CD4-positive, alpha-beta memory T cell (primary cell): ENCODE measurements at regions not wholly inside any gene's neighbourhood (a gene's known extent, or its start where the extent isn't known, plus 50 kb on each side); places are given as distances from the start of the nearest gene placed in this dataset.

ENCODE experiments used
- CTCF ChIA-PET: fragments of 350-600 bp; sonication (Branson Sonifier 250); formaldehyde crosslinking; loops from one replicate; lab custom pipeline; 2021; ENCODE audit warnings: inconsistent platforms; ENCODE audit not compliant: partially characterized antibody; lab: Charles Lee
- POLR2A ChIA-PET: fragments of 350-600 bp; sonication (Branson Sonifier 250); formaldehyde crosslinking; loops from one replicate; lab custom pipeline; 2021; ENCODE audit not compliant: partially characterized antibody; lab: Charles Lee
- DNase-seq, 5 donors: peaks; one replicate each; pipeline versions ENCODE4 v3.0.0 to v3.0.0-alpha.2; 2020 to 2022; ENCODE audit warnings: mixed read lengths in 1 of 5
- H3K27ac ChIP-seq: one replicate; pipeline ENCODE4 v1.7.0; 2013; ENCODE audit warnings: low read depth, low read length
- H3K27me3 ChIP-seq: 2 replicates; pipeline ENCODE4 v1.7.0; 2013; ENCODE audit warnings: mild to moderate bottlenecking, low read length, moderate library complexity; ENCODE audit not compliant: insufficient read depth
- H3K36me3 ChIP-seq: 2 replicates; pipeline ENCODE4 v1.7.0; 2013; ENCODE audit warnings: mild to moderate bottlenecking, low read length, moderate library complexity; ENCODE audit not compliant: insufficient read depth
- H3K4me1 ChIP-seq: 2 replicates; pipeline ENCODE4 v1.7.0; 2013; ENCODE audit warnings: mild to moderate bottlenecking, low read length, moderate library complexity; ENCODE audit not compliant: insufficient read depth
- H3K4me3 ChIP-seq, 2 donors: one replicate each; pipeline ENCODE4 v1.7.0; 2013; ENCODE audit warnings: low read length in 2 of 2, mild to moderate bottlenecking in 1 of 2
- H3K9me3 ChIP-seq, 2 donors: one replicate each; pipeline ENCODE4 v1.7.0; 2013; ENCODE audit warnings: low read length in 2 of 2, control low read depth in 1 of 2; ENCODE audit not compliant: control insufficient read depth in 1 of 2
- H3K27ac Mint-ChIP-seq, 7 donors: one replicate each; pipeline ENCODE4 v1.8.0; 2020 to 2021; ENCODE audit warnings: mixed read lengths in 7 of 7, mild to moderate bottlenecking in 6 of 7, inconsistent platforms in 3 of 7, moderate library complexity in 3 of 7
- H3K27me3 Mint-ChIP-seq, 2 donors: one replicate each; pipeline ENCODE4 v1.8.0; 2020 to 2021; ENCODE audit warnings: mixed read lengths in 2 of 2
- H3K36me3 Mint-ChIP-seq, 2 donors: one replicate each; pipeline ENCODE4 v1.8.0; 2020 to 2021; ENCODE audit warnings: mixed read lengths in 2 of 2, inconsistent platforms in 1 of 2, mild to moderate bottlenecking in 1 of 2
- H3K4me1 Mint-ChIP-seq, 4 donors: one replicate each; pipeline ENCODE4 v1.8.0; 2020 to 2021; ENCODE audit warnings: mixed read lengths in 4 of 4, mild to moderate bottlenecking in 1 of 4
- H3K4me3 Mint-ChIP-seq, 8 donors: one replicate each; pipeline ENCODE4 v1.8.0; 2020 to 2021; ENCODE audit warnings: mixed read lengths in 8 of 8, mild to moderate bottlenecking in 7 of 8, moderate library complexity in 6 of 8, inconsistent platforms in 3 of 8
- H3K9me3 Mint-ChIP-seq, 8 donors: one replicate each; pipeline ENCODE4 v1.8.0; 2020 to 2021; ENCODE audit warnings: mixed read lengths in 8 of 8, mild to moderate bottlenecking in 5 of 8, inconsistent platforms in 3 of 8, moderate library complexity in 1 of 8
- intact Hi-C: fragments of 100-400 bp; cut with micrococcal nuclease; formaldehyde crosslinking; loops from one replicate; pipeline ENCODE4 v1.15.1; 2023

GRCh38 chr11:116428638-116428975, 344.2 kb downstream of the BUD13 start:
- no peaks in the 10 kb centered on the region for H3K36me3 ChIP-seq
- CTCF ChIA-PET = no interaction called here
- Mint-ChIP-seq H3K9me3 (peaks cover 0 to 1% (median 0%) of the 10 kb centered on the region in 8 donors), H3K4me1 (no peaks in the 10 kb centered on the region), H3K4me3 (no peak overlapping the region), H3K36me3 (no peaks in the 10 kb centered on the region), H3K27me3 (peaks cover 5 to 11% of the 10 kb centered on the region in 2 donors), H3K27ac (no peak overlapping the region)
- H3K9me3 ChIP-seq = no peaks in the 10 kb centered on the region
- intact Hi-C loops = no loop called here
- H3K4me3 ChIP-seq = no peak overlapping the region
- H3K27ac ChIP-seq = no peak overlapping the region
- H3K4me1 ChIP-seq = no peaks in the 10 kb centered on the region
- H3K27me3 ChIP-seq = no peaks in the 10 kb centered on the region
- no peak for DNase-seq
- POLR2A ChIA-PET = no interaction called here

GRCh38 chr11:116427903-116428637, 344.7 kb downstream of the BUD13 start:
- H3K4me1 Mint-ChIP-seq = no peaks in the 10 kb centered on the region
- no peaks in the 10 kb centered on the region for H3K36me3 Mint-ChIP-seq
- no peaks in the 10 kb centered on the region for H3K9me3 ChIP-seq
- POLR2A ChIA-PET = no interaction called here
- CTCF ChIA-PET = no interaction called here
- no peak for DNase-seq
- H3K27ac ChIP-seq = no peak overlapping the region
- no peak overlapping the region for H3K4me3 ChIP-seq
- H3K9me3 Mint-ChIP-seq = peaks cover 0 to 1% (median 0%) of the 10 kb centered on the region in 8 donors
- intact Hi-C loops = no loop called here
- no peaks in the 10 kb centered on the region for H3K36me3 ChIP-seq
- no peaks in the 10 kb centered on the region for H3K27me3 ChIP-seq
- no peaks in the 10 kb centered on the region for H3K4me1 ChIP-seq
- H3K4me3 Mint-ChIP-seq = no peak overlapping the region
- no peak overlapping the region for H3K27ac Mint-ChIP-seq
- peaks cover 5 to 11% of the 10 kb centered on the region in 2 donors for H3K27me3 Mint-ChIP-seq

- Mint-ChIP-seq H3K9me3 (peaks cover 0 to 1% (median 0%) of the 10 kb centered on the region in 8 donors), H3K4me1 (no peaks in the 10 kb centered on the region), H3K27ac (no peak overlapping the region), H3K4me3 (no peak overlapping the region), H3K27me3 (peaks cover 5 to 11% of the 10 kb centered on the region in 2 donors), H3K36me3 (no peaks in the 10 kb centered on the region)
- DNase-seq = no peak
- no peaks in the 10 kb centered on the region for H3K36me3 ChIP-seq
- intact Hi-C loops = no loop called here
- no peaks in the 10 kb centered on the region for H3K9me3 ChIP-seq
- no peaks in the 10 kb centered on the region for H3K4me1 ChIP-seq
- ChIA-PET CTCF (no interaction called here), POLR2A (no interaction called here)
- H3K4me3 ChIP-seq = no peak overlapping the region
- no peaks in the 10 kb centered on the region for H3K27me3 ChIP-seq
- H3K27ac ChIP-seq = no peak overlapping the region
These were observed 345.4 kb downstream of the BUD13 start for GRCh38 chr11:116427337-116427902.

GRCh38 chr11:116426761-116427160, 346.0 kb downstream of the BUD13 start:
- intact Hi-C loops = no loop called here
- Histone ChIP-seq H3K27ac (no peak overlapping the region), H3K36me3 (no peaks in the 10 kb centered on the region), H3K27me3 (no peaks in the 10 kb centered on the region), H3K9me3 (no peaks in the 10 kb centered on the region), H3K4me1 (no peaks in the 10 kb centered on the region), H3K4me3 (no peak overlapping the region)
- ChIA-PET POLR2A (no interaction called here), CTCF (no interaction called here)
- no peak overlapping the region for H3K4me3 Mint-ChIP-seq
- H3K4me1 Mint-ChIP-seq = no peaks in the 10 kb centered on the region
- H3K27me3 Mint-ChIP-seq = peaks cover 8 to 11% of the 10 kb centered on the region in 2 donors
- no peak for DNase-seq
- H3K9me3 Mint-ChIP-seq = peaks cover 0 to 1% (median 0%) of the 10 kb centered on the region in 8 donors
- no peaks in the 10 kb centered on the region for H3K36me3 Mint-ChIP-seq
- H3K27ac Mint-ChIP-seq = no peak overlapping the region

- Mint-ChIP-seq H3K4me1 (no peaks in the 10 kb centered on the region), H3K27me3 (peaks cover 10 to 15% of the 10 kb centered on the region in 2 donors), H3K9me3 (peaks cover 0 to 1% (median 0%) of the 10 kb centered on the region in 8 donors), H3K36me3 (no peaks in the 10 kb centered on the region), H3K4me3 (no peak overlapping the region), H3K27ac (no peak overlapping the region)
- Histone ChIP-seq H3K9me3 (no peaks in the 10 kb centered on the region), H3K36me3 (no peaks in the 10 kb centered on the region), H3K4me3 (no peak overlapping the region), H3K27ac (no peak overlapping the region), H3K27me3 (no peaks in the 10 kb centered on the region), H3K4me1 (no peaks in the 10 kb centered on the region)
- CTCF ChIA-PET = no interaction called here
- intact Hi-C loops = no loop called here
- POLR2A ChIA-PET = no interaction called here
- DNase-seq = no peak
These were observed 348.0 kb downstream of the BUD13 start for GRCh38 chr11:116424615-116425261.

GRCh38 chr11:116422956-116423600, 349.7 kb downstream of the BUD13 start:
- peaks cover 0 to 1% (median 0%) of the 10 kb centered on the region in 8 donors for H3K9me3 Mint-ChIP-seq
- no peaks in the 10 kb centered on the region for H3K9me3 ChIP-seq
- peaks cover 11 to 19% of the 10 kb centered on the region in 2 donors for H3K27me3 Mint-ChIP-seq

GRCh38 chr11:116422556-116422955, 350.2 kb downstream of the BUD13 start:
- H3K9me3 Mint-ChIP-seq = no peaks in the 10 kb centered on the region
- no peaks in the 10 kb centered on the region for H3K36me3 ChIP-seq
- intact Hi-C loops = no loop called here
- no peak overlapping the region for H3K27ac Mint-ChIP-seq
- POLR2A ChIA-PET = no interaction called here
- H3K4me1 Mint-ChIP-seq = no peaks in the 10 kb centered on the region
- H3K4me1 ChIP-seq = no peaks in the 10 kb centered on the region
- H3K4me3 Mint-ChIP-seq = no peak overlapping the region
- H3K4me3 ChIP-seq = no peak overlapping the region
- no peak for DNase-seq
- H3K9me3 ChIP-seq = no peaks in the 10 kb centered on the region
- H3K36me3 Mint-ChIP-seq = no peaks in the 10 kb centered on the region
- no peak overlapping the region for H3K27ac ChIP-seq
- H3K27me3 ChIP-seq = no peaks in the 10 kb centered on the region
- H3K27me3 Mint-ChIP-seq = peaks cover 13 to 17% of the 10 kb centered on the region in 2 donors
- CTCF ChIA-PET = no interaction called here

More at GRCh38 chr11:116422956-116423600, 349.7 kb downstream of the BUD13 start:
- Mint-ChIP-seq H3K4me1 (no peaks in the 10 kb centered on the region), H3K4me3 (no peak overlapping the region), H3K36me3 (no peaks in the 10 kb centered on the region), H3K27ac (no peak overlapping the region)
- intact Hi-C loops = no loop called here
- POLR2A ChIA-PET = no interaction called here
- no peaks in the 10 kb centered on the region for H3K4me1 ChIP-seq
- H3K27me3 ChIP-seq = no peaks in the 10 kb centered on the region
- CTCF ChIA-PET = no interaction called here
- no peak for DNase-seq
- H3K36me3 ChIP-seq = no peaks in the 10 kb centered on the region
- no peak overlapping the region for H3K4me3 ChIP-seq
- H3K27ac ChIP-seq = no peak overlapping the region
